Cardiac fibroblast (primary cell): ENCODE measurements at regions not wholly inside any gene's neighbourhood (a gene's known extent, or its start where the extent isn't known, plus 50 kb on each side); places are given as distances from the start of the nearest gene placed in this dataset.

Experiments
- DNase-seq, 2 donors: peaks; one replicate each; pipeline versions ENCODE4 v3.0.0 to v3.0.0-alpha.2; 2010; ENCODE audit warnings: low read depth in 2 of 2
- H3K4me3 ChIP-seq, 2 donors: replicated peaks in 1 of 2; 1 replicate in 1 of 2; 2 replicates in 1 of 2; pipeline ENCODE4 v1.5.1; 2011; ENCODE audit warnings: low read depth in 2 of 2, low read length in 2 of 2, mild to moderate bottlenecking in 2 of 2, moderate library complexity in 1 of 2
- TF ChIP-seq, protein P1 (sequence below): IDR thresholded peaks from one replicate; pipeline ENCODE4 v1.5.1; 2011; ENCODE audit warnings: low read depth, mild to moderate bottlenecking, low read length, inconsistent platforms

DNA sequence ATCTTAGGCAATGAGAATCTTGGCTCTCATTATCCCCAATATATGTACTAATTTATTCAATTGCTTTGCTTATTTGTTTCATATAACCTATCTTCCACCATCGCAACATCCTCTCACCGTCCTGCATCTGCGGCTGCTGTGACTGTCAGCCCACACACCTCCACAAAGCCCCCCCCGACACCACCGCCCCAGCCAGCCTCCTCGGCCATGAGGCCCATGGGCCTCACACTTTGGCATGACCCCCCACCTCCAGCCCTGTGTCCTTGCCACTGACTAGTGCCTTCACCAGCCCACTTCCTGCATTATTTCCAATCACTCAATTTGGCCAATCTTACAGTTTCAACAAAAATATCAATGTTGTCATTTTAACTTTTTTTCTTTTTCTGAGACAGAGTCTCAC, 60.7 kb upstream of the TOX2 start:
- TF ChIP-seq, protein P1, sequence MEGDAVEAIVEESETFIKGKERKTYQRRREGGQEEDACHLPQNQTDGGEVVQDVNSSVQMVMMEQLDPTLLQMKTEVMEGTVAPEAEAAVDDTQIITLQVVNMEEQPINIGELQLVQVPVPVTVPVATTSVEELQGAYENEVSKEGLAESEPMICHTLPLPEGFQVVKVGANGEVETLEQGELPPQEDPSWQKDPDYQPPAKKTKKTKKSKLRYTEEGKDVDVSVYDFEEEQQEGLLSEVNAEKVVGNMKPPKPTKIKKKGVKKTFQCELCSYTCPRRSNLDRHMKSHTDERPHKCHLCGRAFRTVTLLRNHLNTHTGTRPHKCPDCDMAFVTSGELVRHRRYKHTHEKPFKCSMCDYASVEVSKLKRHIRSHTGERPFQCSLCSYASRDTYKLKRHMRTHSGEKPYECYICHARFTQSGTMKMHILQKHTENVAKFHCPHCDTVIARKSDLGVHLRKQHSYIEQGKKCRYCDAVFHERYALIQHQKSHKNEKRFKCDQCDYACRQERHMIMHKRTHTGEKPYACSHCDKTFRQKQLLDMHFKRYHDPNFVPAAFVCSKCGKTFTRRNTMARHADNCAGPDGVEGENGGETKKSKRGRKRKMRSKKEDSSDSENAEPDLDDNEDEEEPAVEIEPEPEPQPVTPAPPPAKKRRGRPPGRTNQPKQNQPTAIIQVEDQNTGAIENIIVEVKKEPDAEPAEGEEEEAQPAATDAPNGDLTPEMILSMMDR: no peak
- DNase-seq: no peak
- H3K4me3 ChIP-seq: no peak overlapping the region

DNA sequence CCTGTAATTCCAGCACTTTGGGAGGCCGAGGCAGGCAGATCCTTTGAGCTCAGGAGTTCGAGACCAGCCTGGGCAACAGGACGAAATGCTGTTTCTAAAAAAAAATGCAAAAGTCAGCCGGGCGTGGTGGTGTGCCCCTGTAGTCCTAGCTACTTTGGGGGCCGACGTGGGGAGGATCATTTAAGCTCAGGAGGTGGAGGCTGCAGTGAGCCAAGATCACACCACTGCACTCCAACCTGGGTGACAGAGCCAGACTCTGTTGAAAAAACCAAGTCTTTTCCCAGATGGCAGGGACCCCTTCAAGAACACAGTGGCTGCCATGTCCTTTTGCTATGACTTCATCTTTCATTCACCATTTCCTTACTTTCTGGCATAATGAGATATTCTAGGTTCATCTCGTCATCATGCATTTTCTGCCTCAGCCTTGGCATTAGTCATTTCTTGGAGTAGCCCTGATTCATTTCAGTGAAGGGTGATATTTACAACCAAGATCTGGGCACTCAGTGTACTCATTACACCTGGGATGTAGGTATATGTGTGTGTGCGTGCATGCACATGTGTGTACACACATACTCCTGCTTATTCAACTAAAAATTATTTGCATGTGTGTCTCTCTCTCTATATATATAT, 61.4 kb upstream of the TOX2 start:
- TF ChIP-seq, protein P1: no peak
- DNase-seq: peak in 1 of 2 donors; percentile 47

DNA sequence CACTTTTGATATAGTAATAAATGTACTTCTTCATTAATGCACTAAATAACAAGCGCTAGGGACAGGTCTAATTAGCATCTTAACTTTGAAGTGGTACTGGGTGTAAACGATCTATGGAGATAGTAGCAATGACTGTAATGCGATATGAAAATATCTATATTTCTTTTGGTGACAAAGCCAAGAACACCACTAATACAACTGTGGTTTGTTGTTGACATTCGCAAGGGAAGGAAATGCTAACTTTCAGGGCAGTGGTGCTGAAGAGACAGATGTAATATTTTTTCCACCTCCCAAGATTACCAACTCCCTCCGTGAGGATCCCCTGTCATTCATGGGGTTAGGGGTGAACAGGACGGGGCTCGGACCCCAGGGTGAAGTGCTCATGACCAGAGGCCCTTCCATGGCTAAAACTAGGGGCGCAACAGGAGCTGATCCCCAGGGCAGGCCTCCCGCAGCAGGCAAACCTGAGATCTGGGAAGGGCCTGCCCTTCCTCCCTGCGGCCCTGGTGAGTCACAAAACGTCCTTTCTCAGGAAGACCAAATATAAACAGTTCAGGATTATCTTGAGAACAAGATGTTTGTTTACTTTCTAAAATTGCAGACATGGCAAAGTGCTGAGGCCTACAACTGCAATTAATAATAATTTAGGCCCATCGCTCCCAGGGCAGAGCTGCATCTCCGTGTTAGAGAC, 65.0 kb upstream of the TOX2 start:
- peak; percentile 48 to 61 for DNase-seq
- TF ChIP-seq, protein P1: no peak
- no peak overlapping the region for H3K4me3 ChIP-seq

More for the DNA sequence above, 61.4 kb upstream of the TOX2 start:
- no peak overlapping the region for H3K4me3 ChIP-seq

DNA sequence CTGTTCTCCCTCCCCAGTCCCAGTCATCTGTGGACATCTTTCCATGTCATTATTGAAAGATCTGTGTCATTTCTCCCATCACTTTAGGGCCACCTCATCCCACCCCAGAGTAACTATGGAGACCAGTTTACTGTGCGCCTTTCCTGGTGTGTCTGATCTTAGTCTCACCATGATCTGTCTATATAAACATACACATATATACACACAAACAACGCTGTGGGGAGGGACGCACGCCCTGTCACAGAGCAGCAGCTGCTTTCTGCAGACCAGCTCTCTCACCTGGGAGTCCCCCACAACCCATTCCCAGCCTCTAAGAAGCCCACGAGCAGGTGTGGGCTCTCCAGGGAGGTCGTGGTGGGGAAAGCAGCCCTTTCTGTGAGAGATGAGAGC, 68.1 kb upstream of the TOX2 start:
- TF ChIP-seq, protein P1: no peak
- no peak overlapping the region for H3K4me3 ChIP-seq
- no peak for DNase-seq

DNA sequence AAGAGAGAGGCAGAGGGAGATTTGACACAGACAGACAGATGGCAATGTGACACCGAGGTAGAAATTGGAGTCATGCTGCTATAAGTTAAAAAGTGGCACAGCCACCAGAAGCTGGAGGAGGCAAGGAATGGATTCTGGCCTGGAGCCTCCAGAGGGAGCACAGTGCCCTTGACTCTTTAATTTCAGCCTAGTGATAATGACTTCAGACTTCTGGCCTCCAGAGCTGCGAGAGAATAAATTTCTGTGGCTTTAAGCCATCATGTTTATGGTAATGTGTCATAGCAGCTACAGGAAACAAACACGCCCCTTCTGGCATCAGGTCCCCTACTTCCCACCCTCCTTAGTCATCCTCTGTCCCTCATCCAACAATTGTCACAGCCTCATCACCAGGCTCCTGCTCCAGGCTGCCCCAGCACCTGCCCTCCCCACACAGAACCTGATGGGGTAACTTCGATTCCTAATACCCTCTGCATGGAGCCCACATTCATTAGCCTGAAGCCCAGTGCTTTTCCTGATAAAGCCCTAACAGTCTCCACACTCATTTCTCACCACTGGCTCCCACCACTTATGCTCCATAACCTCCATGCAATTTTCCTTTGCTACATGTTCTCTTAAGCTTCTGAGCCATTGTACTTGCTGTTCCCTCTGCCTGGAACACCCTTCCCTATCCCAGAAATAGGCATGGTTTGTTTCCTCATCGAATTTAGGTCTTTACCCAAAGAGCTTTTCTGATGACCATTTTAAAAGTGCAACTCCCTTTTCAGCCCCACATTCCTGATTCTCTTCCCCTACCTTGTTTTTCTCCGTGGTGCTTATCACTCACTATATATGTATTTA, 69.7 kb upstream of the TOX2 start:
- TF ChIP-seq, protein P1: peak; percentile 35
- DNase-seq: peak; percentile 64 to 95
- H3K4me3 ChIP-seq: no peak overlapping the region

DNA sequence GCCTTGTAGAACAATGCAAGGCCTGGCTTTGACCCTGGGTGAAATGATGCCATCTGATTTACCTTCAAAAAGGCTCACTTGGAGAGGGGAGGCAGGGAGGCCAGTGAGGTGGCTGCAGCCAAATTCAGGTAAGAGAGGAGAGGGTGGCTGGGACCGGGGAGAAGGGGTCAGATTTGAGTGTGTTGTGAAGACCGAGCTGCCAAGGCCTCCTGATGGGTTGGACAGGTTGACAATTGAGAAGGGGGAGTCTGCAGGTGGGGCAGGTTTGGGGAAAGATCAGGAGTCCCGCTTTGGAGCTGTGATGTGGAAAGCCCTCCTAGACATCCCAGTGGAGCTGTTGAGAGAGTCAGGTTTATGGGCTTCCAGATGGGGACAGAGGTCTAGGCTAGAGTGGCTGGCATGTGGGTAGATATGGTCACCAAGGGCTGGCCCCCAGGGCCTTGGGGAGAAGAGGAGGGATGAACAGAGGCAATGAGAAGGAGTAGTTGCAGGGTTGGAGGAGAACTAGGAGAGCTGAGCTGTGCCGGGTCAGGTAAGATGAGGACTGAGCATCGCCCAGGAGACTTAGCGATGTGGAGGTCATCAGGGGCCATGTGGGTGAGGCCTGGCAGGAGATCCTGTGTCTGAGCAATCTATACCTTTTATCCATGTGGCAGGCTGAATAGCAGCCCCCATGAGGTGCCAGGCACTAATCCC, 70.5 kb upstream of the TOX2 start:
- no peak for DNase-seq

More for the DNA sequence above, 70.5 kb upstream of the TOX2 start:
- TF ChIP-seq, protein P1: no peak
- H3K4me3 ChIP-seq: no peak overlapping the region
